GM21526 (cell line): ENCODE measurements at regions not wholly inside any gene's neighbourhood (a gene's known extent, or its start where the extent isn't known, plus 50 kb on each side); places are given as distances from the start of the nearest gene placed in this dataset.
"Not testable (repeated sequence)": the region's sequence is repeated elsewhere in the genome, so short reads cannot be mapped to it uniquely, and the experiment has no call there.

Experiments used
- ATAC-seq: cut with Tn5 transposase; IDR thresholded peaks from one replicate; pipeline ENCODE4 v1.9.1; 2021; ENCODE audit warnings: moderate library complexity; ENCODE audit not compliant: unreplicated experiment, low FRiP score

DNA sequence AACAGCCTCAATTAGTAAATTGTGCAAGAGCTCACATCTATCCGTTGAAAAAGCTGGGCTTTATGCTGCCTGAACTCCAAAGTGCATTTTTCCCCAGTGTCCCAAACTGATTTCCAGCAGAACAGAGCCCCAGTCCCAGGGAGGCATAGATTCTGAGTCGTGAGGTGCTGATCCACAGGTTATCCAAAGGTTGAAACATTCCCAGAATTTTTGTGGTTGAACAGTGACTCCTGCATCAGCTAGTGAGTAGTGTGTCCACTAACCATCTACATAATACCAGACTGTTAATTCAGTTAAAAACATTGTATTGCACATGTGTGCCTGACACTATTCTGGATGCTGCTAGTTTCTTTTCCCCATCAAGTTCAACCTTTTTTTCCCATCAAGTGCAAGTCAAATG is 761.5 kb downstream of the GATA3 start:
- ATAC-seq, result no peak

DNA sequence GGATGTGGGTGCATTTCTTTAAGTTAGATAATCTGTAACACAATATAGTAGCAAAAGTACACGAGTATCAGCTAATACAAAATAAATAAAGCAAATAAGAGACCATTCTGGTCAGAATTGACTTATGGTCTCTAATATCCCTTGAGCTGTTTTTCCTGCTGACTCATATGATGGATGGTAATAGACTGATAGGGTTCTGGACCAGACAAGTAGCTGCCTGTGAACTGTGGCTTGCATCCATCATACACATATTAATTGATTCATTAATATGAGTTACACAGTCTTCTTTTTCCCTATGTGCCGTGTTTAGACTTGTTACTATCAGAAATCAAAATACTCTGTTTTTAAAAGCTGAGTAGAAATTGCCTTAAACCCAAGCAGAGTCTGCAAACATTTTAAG is 762.8 kb downstream of the GATA3 start:
- ATAC-seq, result no peak

DNA sequence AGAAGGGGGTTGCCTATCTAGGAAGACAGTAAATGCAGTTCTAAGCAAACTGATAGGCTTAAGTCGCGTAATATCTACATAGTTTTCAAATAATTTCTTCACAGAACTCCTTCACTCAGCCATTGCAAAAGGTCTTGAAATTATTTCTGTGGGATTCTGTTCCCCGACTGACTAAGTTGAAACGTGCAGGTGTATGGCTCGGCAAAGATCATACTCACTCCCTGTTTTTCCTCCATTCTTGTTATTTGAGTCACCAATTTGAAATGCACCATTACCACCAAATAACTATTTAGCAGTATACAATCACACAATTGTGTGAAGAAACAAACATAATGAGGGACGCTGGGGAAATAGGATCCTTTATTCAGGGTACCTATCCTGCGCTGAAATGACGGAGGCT is 771.1 kb downstream of the GATA3 start:
- ATAC-seq, result no peak

DNA sequence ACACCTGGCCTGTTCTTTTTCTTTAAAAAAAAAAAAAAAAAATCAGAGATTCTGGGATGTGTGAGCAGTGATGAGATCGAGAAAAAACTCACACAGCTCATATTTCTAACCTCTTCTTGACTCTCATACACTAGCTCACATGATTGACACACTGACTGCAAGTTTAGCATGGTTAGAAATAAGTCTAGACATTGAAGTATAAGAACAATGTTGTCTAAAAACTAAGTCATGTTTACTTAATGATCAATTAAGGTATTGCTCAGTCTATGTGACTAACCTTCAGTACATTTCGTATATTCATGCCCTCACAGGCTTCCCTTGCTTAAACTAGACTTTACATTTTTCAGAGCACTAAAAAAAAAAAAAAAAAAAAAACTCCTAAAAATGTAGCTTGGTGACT is 775.1 kb downstream of the GATA3 start:
- no peak for ATAC-seq

DNA sequence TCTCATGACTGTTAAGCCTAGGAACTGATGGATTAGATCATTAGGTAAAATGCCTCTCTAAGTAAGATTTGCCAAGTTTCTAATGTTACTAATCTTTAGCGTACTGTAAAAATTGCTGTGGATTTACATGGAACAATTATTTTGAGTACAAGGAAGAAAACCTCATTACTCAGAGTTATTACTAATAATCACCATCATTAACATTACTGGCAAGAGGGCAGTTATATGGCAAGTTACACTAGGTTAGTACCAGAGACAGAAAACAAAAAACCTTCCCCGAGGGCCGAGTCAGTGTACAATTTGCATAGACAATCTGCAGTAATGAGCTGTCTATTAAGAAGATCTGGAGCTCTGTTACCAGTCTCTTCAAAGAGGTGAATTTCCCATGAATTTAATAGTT is 775.6 kb downstream of the GATA3 start:
- ATAC-seq, result no peak

DNA sequence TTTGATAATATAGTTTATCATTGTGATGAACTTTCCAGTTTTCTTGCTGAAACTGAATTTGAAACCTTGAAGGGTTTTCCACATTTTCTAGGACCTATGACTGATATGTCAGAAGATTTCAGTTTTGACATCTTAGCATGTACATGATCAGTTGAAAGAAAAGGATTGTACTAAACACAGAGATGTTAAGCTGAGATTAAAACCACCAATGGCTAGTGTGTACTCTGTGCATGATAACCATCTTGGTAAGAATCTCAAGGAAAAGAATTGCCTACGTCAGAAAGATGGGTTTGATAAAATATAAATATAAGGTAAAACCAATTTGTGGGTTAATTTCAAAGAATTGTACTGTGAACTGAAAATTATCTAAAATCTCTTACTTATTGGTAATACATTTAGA is 776.4 kb downstream of the GATA3 start:
- ATAC-seq, result no peak

DNA sequence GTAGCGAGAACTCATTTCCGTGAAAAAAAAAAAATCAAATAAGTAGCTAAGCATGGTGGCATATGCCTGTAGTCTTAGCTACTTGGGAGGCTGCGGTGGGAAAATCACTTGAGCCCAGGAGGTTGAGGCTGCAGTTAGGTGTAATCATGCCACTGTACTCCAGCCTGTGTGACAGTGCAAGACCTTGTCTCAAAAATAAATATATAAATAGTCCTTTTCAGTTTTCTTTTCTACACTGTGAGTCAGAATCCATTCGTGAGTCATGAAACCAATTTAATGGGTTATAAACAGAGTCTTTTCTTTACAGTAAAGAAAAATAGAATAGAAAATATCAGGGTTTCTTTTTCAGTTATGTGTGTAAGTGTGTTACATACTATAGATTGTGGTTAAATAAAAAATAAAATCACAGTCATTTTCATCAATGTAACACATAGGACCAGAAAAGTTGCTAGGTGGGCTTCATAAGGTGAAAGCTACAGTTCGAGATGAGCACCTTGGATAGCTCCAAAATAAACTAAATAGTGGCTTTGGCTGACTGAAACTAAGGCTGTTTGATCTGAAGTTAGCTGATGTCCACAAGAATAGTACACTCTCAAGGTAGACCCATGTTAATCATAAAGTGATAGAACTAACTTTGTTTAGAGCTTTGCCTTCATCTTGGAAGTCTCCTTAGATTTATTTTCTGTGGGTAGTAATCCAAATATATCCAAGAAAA is 781.1 kb downstream of the GATA3 start:
- ATAC-seq, result no peak

DNA sequence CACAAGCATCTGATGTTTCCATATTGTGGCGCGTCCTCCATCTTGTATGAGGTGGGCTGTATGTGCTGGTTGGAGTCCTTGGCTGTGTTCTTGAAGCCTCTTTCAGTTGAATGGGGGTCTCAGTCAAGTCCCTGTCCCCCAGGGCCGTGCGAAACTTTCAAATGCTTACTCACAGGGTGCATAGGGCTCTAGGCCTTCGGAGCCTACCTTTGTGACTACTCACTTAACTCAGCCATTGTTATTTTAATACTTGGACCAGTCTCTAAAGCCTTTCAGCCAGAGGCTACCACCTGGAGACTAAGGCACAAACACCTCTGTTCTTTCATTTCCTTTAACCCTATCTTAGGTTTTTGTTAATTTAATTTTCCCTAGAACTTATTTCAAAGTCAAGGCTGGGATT is 785.9 kb downstream of the GATA3 start:
- no peak for ATAC-seq

DNA sequence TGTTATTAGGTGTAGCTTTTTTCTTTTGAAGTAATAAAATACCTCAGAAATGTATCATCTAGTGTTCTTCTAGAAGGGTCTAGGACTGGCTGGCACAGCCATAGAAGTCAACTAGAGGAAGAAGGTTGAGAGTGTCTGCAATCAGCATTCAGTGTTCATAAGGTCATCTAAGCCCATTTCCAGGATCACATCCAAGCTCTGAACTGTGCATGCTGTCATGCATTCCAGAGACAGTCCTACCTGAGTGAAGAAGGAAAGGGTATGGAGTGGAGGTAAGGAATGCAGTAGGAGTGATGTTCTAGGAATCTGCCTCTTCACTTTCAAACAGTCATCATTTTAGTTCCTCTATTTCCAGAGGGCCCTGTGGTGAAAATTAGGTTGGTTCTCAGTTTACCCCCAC is 789.7 kb downstream of the GATA3 start:
- ATAC-seq, result no peak

DNA sequence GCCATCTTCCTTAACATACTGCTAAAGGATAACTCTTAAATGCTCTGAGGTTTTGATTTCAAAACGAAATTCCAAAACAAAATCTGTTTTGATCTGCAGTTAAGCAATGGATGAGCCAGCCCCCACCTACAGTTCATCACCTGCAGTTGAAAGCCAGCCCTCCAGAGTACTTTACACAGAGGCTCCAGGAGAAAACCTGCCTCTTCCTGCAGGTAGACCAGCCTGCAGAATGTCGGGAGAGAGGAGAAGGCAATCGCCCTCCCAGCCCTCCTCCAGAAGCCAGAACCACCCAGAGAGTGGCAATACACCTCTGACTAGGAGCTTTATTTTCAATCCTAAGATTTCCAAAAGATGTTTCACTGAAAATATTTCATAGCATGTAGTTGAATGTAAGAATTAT is 798.1 kb downstream of the GATA3 start:
- no peak for ATAC-seq

DNA sequence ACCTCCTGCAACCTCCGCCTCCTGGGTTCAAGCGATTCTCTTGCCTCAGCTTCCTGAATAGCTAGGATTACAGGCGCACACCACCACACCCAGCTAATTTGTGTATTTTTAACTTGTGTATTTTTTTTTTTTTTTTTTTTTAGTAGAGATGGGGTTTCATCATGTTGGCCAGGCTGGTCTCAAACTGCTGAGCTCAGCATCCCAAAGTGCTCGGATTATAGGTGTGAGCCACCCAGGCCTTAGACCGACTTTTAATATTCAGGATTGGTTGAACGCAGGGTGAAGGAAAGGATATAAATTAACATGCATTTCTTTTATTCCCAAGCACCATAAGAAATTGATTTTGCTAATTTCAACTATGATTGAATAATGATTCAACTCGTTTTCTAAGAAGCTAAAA is 798.6 kb downstream of the GATA3 start:
- no peak for ATAC-seq

DNA sequence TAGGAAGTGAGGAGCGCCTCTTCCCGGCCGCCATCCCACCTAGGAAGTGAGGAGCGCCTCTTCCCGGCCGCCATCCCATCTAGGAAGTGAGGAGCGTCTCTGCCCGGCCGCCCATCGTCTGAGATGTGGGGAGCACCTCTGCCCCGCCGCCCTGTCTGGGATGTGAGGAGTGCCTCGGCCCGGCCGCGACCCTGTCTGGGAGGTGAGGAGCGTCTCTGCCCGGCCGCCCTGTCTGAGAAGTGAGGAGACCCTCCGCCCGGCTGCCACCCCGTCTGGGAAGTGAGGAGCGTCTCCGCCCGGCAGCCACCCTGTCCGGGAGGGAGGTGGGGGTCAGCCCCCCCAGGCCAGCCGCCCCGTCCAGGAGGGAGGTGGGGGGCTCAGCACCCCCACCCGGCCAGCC is 814.4 kb downstream of the GATA3 start:
- not testable (repeated sequence) for ATAC-seq

DNA sequence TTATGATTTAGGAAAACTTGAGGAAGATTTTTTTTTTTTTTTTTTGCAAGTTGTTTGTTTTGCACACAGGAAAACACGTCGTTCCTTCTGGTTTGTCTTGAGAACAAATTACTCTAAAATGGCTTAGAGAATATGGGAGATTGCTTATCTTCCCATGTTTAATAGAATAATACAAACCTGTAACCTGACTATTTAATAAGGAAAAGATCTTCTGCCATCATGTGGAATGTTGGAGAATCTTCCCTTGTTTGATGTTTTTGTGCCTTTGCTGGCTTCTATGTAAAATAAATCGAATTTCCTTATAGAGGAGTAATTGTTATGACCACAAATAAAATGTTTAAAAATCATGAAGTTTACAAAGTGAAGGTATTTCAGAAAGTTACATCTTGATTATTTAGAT is 818.8 kb downstream of the GATA3 start:
- ATAC-seq, result no peak

DNA sequence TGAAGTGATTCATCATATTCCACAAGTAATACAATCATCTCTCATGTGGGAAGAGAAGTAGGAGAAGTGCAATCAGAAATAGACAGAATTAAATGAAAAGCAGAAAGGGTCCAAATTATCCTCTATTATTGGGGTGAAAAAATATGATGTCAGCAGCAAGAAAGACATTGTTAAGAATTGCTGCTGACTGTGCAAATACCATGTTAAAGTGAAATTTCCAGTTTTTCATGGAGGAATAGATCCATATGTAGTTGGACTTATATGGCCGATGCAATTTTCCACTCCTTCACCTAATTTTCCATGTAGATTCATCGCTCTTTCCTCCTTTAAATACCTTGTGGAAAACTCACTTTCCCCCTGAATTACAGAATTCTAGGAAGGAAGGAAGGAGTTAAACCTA is 819.8 kb downstream of the GATA3 start:
- no peak for ATAC-seq

DNA sequence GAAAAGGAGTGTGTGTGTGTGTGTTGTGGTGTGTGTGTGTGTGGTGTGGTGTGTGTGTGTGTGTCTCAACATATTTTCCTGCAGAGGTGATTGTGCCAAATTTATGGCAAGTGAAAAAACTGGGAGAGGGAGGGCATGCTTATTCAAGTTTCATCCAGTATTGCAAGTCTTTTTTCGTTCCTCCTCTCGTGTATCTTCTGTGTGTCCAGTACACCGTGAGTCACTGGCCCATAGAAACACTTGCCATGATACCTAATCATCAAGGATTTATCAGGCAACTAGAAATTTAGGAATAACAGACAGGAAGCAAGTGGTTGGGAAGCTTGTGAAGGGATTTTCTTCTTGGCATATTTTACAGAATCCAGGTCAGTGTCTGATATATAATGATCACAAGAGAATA is 820.5 kb downstream of the GATA3 start:
- ATAC-seq, result no peak

DNA sequence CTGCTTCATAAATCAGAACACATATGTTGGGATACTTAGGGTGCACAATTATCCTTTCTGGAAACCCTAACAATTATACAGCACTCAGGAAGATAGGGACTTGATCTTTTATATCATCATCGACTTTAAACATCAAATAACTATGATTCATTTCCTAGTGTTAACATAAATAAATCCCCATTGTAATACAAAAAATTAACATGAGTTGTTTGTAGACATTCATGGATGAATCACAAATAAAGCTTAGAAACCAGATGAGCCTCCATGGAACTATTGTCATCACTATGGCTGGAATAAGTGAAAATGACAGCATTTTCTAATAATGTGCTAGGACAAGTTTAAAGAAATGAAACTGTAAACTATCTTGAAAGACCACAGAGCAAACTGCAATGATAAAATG is 821.7 kb downstream of the GATA3 start:
- ATAC-seq, result no peak

DNA sequence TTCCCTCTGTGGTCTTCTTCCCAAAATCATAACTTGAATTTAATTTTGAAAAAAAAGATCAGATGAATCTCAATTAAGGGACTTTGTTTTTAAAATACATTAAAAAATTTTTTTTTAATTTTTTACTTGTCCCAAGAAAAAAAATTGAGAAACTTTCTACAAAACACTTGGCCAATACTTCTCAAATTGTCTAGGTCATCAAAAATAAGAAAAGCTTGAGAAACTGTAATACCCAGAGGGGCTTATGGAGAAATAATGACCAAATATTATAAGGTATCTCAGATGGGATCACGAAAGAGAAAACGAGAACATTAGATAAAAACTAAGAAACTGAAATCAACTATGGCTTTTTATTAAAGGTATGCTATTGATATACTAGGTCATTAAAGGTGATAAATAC is 835.0 kb downstream of the GATA3 start:
- ATAC-seq, result no peak

DNA sequence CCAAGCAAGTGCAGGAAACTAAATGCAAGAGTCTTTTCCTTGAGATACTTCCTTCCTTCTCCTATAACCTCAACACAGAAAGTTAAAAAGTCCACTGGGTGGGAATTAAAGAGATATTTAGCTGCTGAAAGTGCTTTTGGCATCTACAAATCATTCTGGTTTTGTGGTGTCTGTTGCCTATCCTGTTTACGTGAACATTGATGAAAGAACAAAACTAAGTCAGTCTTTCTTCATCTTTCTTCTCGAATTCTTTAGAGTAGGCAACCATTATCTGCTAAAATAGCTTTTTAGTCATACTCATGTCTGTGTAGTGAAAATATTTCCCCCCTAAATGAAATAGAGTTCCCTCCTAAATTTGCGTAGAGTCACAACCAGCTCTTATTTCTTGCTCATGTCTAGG is 838.6 kb downstream of the GATA3 start:
- ATAC-seq, result no peak

DNA sequence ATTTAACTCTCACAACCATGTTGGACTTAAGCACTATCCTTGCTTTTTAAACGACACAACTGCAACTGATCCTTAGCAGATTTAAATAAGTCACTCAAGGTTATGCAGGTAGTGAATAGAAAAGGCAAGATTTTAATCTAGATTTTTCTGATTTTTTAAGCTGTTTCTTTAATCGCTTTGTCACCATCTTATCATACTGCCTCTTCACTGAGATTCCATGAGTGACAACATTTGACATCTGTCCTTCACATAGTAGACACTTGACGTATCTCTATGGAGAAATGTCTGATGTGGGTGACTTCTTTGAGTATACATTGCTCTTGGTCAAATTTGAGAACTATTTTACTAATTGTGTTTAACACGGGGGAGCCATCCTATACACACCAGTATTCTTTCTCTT is 839.7 kb downstream of the GATA3 start:
- no peak for ATAC-seq

DNA sequence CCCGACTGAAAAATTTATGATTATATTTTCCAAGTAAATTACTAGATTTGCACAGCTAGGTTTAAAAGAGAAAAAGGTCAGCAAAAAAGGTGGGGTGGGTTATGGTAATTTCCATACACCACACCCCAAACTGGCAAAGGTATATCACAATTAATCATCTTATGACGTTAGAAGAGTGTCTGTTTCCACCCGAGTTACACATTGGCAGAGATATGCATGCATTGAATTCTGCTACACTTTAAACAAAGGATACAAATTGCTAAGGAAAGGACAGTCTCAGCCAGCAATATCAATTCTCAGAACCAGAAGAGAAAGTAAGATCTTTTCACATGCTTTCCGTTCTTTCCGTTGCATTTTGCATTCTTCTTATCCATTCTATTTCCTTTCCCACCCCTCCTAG is 843.3 kb downstream of the GATA3 start:
- no peak for ATAC-seq

DNA sequence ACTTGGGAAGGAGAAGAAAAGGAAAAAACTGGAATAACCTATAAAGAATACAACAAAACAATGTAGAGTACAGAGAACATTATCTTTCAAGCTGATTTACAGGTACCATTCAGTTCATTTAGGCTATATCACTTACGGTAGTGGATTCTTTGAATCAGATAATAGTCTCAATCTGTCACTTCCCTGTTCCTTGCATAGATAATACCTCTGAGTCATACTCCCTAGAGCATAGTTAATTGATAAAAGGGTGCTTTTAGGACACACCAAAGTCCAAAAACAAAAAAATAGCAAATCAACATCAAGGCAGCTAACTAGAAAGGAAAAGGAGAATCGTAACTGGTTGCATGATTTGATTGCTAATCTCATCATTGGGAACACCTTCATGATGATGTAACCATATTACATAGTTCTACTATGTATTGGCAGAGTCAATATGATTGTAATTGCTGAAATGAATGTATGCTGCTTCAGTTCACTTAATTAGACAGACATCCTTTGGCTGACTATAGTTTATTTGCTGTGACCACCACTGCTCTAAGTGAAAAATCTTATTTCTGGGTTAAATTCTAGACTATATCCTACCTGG is 844.4 kb downstream of the GATA3 start:
- no peak for ATAC-seq

DNA sequence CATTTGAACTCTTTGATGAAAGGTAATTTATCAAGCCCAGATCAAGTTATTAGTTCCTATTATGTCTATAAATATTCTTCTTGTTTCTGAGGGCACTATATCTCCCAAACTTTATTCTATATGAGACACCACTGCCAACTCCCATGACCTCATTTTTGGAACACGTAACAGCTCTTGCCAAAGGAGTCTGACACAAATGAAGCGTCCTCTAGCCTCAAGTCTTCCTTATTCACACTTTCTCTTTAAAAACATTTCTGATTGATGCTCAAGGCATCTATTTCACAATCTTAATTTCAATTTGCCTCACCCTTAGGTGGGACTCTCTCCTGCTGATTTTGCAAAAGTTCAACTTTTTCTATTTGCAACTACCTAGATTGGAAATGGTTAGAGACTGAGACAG is 848.4 kb downstream of the GATA3 start:
- no peak for ATAC-seq

DNA sequence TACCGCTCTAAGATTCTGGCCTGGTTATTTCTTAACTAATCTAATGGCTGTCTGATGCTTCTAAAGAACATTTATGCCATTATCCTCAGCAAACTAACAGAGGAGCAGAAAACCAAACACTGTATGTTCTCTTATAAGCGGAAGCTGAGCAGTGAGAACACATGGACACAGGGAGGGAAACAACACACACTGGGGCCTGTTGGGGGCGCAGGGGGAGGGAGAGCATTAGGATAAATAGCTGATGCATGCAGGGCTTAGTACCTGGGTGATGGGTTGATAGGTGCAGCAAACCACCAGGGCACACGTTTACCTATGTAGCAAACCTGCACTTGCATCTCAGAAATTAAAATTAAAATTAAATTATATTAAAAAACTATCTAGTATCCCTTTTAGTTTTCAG is 853.5 kb downstream of the GATA3 start:
- no peak for ATAC-seq
